ENCODE measurements at regions not wholly inside any gene's neighbourhood (a gene's known extent, or its start where the extent isn't known, plus 50 kb on each side); places are given as distances from the start of the nearest gene placed in this dataset.

GRCh38 chr3:132822266-132822665 is 100.1 kb upstream of the NPHP3 start:
- H3K4me3 ChIP-seq (ENCODE audit: low read depth, low read length): no peak overlapping the region
- no peak for TF ChIP-seq CTCF (IDR thresholded peaks at IDR 0.05; ENCODE audit: low read depth, low read length, missing control alignments)
- no peak for DNase-seq (ENCODE audit: low read depth)
- in situ Hi-C loops (cut with HindIII; ENCODE audit: low sequenced_read_pairs): no loop called here

- in situ Hi-C loops (cut with HindIII; ENCODE audit: low sequenced_read_pairs): no loop called here
Observed at GRCh38 chr3:132821314-132821713, 99.1 kb upstream of the NPHP3 start.

GRCh38 chr3:132818251-132818650 is 96.0 kb upstream of the NPHP3 start:
- no peak overlapping the region for H3K4me3 ChIP-seq (ENCODE audit: low read depth, low read length)
- no peak for DNase-seq (ENCODE audit: low read depth)
- no peak for TF ChIP-seq CTCF (IDR thresholded peaks at IDR 0.05; ENCODE audit: low read depth, low read length, missing control alignments)
- in situ Hi-C loops (cut with HindIII; ENCODE audit: low sequenced_read_pairs): no loop called here

More at GRCh38 chr3:132821314-132821713, 99.1 kb upstream of the NPHP3 start:
- no peak overlapping the region for H3K4me3 ChIP-seq (ENCODE audit: low read depth, low read length)
- no peak for DNase-seq (ENCODE audit: low read depth)
- no peak for TF ChIP-seq CTCF (IDR thresholded peaks at IDR 0.05; ENCODE audit: low read depth, low read length, missing control alignments)

- no peak overlapping the region for H3K4me3 ChIP-seq (ENCODE audit: low read depth, low read length)
- TF ChIP-seq CTCF (IDR thresholded peaks at IDR 0.05; ENCODE audit: low read depth, low read length, missing control alignments): no peak
- in situ Hi-C loops (cut with HindIII; ENCODE audit: low sequenced_read_pairs): no loop called here
- no peak for DNase-seq (ENCODE audit: low read depth)
Observed at GRCh38 chr3:132817646-132818177, 95.5 kb upstream of the NPHP3 start.

- no peak overlapping the region for H3K4me3 ChIP-seq (ENCODE audit: low read depth, low read length)
- TF ChIP-seq CTCF (IDR thresholded peaks at IDR 0.05; ENCODE audit: low read depth, low read length, missing control alignments): no peak
- no peak for DNase-seq (ENCODE audit: low read depth)
- in situ Hi-C loops (cut with HindIII; ENCODE audit: low sequenced_read_pairs): no loop called here
Observed at GRCh38 chr3:132805071-132805470, 82.9 kb upstream of the NPHP3 start.

- TF ChIP-seq CTCF (IDR thresholded peaks at IDR 0.05; ENCODE audit: low read depth, low read length, missing control alignments): no peak
- DNase-seq (ENCODE audit: low read depth): peak; percentile 73
- in situ Hi-C loops (cut with HindIII; ENCODE audit: low sequenced_read_pairs): no loop called here
- no peak overlapping the region for H3K4me3 ChIP-seq (ENCODE audit: low read depth, low read length)
Observed at GRCh38 chr3:132804498-132804897, 82.3 kb upstream of the NPHP3 start.

- H3K4me3 ChIP-seq (ENCODE audit: low read depth, low read length): no peak overlapping the region
- in situ Hi-C loops (cut with HindIII; ENCODE audit: low sequenced_read_pairs): no loop called here
- no peak for DNase-seq (ENCODE audit: low read depth)
- TF ChIP-seq CTCF (IDR thresholded peaks at IDR 0.05; ENCODE audit: low read depth, low read length, missing control alignments): peak; percentile 18
Observed at GRCh38 chr3:132803889-132804288, 81.7 kb upstream of the NPHP3 start.

Data from astrocyte of the cerebellum (primary cell).